ENCODE measurements at regions not wholly inside any gene's neighbourhood (a gene's known extent, or its start where the extent isn't known, plus 50 kb on each side); places are given as distances from the start of the nearest gene placed in this dataset.
A peak's percentile ranks its signal among the peaks of the same experiment; 100 is the strongest.

DNA sequence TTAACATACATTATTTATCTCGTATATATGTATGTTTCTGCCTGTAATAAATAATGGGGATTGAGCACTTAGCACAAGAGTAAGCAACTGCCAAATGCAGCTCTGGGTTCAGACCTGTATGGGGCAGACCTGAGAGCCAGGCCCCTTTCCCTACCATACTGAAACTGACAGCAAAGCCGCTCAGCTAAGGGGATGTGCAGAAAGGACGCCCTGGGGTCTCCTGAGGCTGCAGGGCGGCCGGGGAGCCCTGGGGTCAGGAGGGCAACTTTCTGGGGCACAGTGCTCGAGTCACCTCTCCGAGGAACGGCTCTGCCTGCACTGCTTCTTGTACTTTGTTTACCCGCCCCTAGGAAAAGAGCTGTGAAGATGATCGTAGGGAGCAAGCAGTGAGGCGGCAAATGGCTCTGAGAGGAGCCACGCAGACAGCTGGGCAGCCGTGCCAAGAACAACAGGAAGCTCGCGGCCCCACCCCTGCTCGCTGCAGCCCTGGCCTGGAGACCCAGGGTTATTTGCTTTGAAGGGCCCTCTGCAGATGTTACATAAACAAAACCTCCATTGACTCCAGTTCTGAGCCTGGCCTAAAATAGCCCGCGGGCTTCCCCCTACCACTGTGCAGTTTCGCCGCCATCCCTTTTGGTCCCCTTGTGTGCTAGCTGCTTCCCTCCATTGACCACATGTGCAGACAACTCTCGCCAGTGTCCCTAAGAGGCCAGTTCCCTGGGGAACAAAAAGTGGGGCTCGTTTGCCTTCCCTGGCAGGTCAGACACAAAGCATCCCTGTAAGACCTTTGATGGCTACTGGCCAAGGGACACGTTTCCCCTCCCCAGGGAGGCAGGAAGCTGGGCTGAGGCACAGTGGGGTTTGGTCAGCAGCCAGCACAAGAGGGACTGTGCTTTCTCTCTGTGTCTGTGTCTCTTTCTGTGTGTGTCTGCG lies 111.3 kb upstream of the LNX1 start (continued):
- no peak for TF ChIP-seq HOXA7 (CRISPR knock-in tag; IDR thresholded peaks at IDR 0.05)
- TF ChIP-seq LCORL (IDR thresholded peaks at IDR 0.05) = no peak
- TF ChIP-seq LCORL (CRISPR knock-in tag; IDR thresholded peaks at IDR 0.05) = no peak
- TF ChIP-seq ZNF263 (CRISPR knock-in tag; IDR thresholded peaks at IDR 0.05) = no peak
- no peak for TF ChIP-seq SMAD3 (CRISPR knock-in tag; IDR thresholded peaks at IDR 0.05)
- no peak for TF ChIP-seq CHD2 (IDR thresholded peaks at IDR 0.05; ENCODE audit: low read depth, low read length)
- TF ChIP-seq SRSF9 (IDR thresholded peaks at IDR 0.05; ENCODE audit: borderline replicate concordance, insufficient read depth, low read depth, low read length, poor library complexity, severe bottlenecking) = no peak
- no peak for TF ChIP-seq ZMYM3 (CRISPR knock-in tag; IDR thresholded peaks at IDR 0.05)
- TF ChIP-seq GATAD1 (CRISPR knock-in tag; IDR thresholded peaks at IDR 0.05) = no peak
- TF ChIP-seq ZNF24 (IDR thresholded peaks at IDR 0.05) = no peak
- no peak for TF ChIP-seq HNRNPH1 (optimal IDR thresholded peaks at IDR 0.05; ENCODE audit: low read depth, low read length)
- TF ChIP-seq ZNF232 (CRISPR knock-in tag; IDR thresholded peaks at IDR 0.05; ENCODE audit: borderline replicate concordance) = no peak
- TF ChIP-seq EZH2 (conservative IDR thresholded peaks at IDR 0.05; ENCODE audit: low read depth, low read length) = no peak
- TF ChIP-seq, protein P1, sequence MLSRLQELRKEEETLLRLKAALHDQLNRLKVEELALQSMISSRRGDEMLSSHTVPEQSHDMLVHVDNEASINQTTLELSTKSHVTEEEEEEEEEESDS (CRISPR knock-in tag; IDR thresholded peaks at IDR 0.05; ENCODE audit: borderline replicate concordance) = no peak
- 0 out of 2 replicates have a peak, but pooled peaks have one; percentile 59 for TF ChIP-seq ZNF644 (CRISPR knock-in tag; IDR thresholded peaks at IDR 0.05; ENCODE audit: low read depth)
- TF ChIP-seq ZNF432 (CRISPR knock-in tag; IDR thresholded peaks at IDR 0.05; ENCODE audit: borderline replicate concordance) = no peak
- TF ChIP-seq, protein P2, sequence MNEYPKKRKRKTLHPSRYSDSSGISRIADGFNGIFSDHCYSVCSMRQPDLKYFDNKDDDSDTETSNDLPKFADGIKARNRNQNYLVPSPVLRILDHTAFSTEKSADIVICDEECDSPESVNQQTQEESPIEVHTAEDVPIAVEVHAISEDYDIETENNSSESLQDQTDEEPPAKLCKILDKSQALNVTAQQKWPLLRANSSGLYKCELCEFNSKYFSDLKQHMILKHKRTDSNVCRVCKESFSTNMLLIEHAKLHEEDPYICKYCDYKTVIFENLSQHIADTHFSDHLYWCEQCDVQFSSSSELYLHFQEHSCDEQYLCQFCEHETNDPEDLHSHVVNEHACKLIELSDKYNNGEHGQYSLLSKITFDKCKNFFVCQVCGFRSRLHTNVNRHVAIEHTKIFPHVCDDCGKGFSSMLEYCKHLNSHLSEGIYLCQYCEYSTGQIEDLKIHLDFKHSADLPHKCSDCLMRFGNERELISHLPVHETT (CRISPR knock-in tag; conservative IDR thresholded peaks at IDR 0.05) = no peak
- TF ChIP-seq ARNTL (CRISPR knock-in tag; IDR thresholded peaks at IDR 0.05) = no peak
- TF ChIP-seq, protein P3, sequence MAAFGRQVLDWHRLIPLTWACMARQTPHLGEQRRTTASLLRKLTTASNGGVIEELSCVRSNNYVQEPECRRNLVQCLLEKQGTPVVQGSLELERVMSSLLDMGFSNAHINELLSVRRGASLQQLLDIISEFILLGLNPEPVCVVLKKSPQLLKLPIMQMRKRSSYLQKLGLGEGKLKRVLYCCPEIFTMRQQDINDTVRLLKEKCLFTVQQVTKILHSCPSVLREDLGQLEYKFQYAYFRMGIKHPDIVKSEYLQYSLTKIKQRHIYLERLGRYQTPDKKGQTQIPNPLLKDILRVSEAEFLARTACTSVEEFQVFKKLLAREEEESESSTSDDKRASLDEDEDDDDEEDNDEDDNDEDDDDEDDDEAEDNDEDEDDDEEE (CRISPR knock-in tag; IDR thresholded peaks at IDR 0.05) = 0 out of 2 replicates have a peak, but pooled peaks have one; percentile 52
- no peak for TF ChIP-seq ZNF724P (CRISPR knock-in tag; IDR thresholded peaks at IDR 0.05; ENCODE audit: borderline replicate concordance)
- no peak for TF ChIP-seq MIER3 (CRISPR knock-in tag; IDR thresholded peaks at IDR 0.05; ENCODE audit: borderline replicate concordance)
- TF ChIP-seq JUNB (CRISPR knock-in tag; IDR thresholded peaks at IDR 0.05; ENCODE audit: borderline replicate concordance) = no peak
- TF ChIP-seq ZKSCAN5 (CRISPR knock-in tag; IDR thresholded peaks at IDR 0.05) = no peak
- 0 out of 2 replicates have a peak, but pooled peaks have one; percentile 19 for TF ChIP-seq ZNF605 (CRISPR knock-in tag; IDR thresholded peaks at IDR 0.05)
- TF ChIP-seq, protein P4, sequence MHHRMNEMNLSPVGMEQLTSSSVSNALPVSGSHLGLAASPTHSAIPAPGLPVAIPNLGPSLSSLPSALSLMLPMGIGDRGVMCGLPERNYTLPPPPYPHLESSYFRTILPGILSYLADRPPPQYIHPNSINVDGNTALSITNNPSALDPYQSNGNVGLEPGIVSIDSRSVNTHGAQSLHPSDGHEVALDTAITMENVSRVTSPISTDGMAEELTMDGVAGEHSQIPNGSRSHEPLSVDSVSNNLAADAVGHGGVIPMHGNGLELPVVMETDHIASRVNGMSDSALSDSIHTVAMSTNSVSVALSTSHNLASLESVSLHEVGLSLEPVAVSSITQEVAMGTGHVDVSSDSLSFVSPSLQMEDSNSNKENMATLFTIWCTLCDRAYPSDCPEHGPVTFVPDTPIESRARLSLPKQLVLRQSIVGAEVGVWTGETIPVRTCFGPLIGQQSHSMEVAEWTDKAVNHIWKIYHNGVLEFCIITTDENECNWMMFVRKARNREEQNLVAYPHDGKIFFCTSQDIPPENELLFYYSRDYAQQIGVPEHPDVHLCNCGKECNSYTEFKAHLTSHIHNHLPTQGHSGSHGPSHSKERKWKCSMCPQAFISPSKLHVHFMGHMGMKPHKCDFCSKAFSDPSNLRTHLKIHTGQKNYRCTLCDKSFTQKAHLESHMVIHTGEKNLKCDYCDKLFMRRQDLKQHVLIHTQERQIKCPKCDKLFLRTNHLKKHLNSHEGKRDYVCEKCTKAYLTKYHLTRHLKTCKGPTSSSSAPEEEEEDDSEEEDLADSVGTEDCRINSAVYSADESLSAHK (CRISPR knock-in tag; IDR thresholded peaks at IDR 0.05; ENCODE audit: borderline replicate concordance) = no peak
- TF ChIP-seq GFI1 (CRISPR knock-in tag; IDR thresholded peaks at IDR 0.05; ENCODE audit: borderline replicate concordance) = no peak
- TF ChIP-seq SPEN (CRISPR knock-in tag; IDR thresholded peaks at IDR 0.05; ENCODE audit: low read depth) = no peak
- no peak for TF ChIP-seq CBX1 (IDR thresholded peaks at IDR 0.05; ENCODE audit: low read depth)
